D721Med (cell line): ENCODE measurements at regions not wholly inside any gene's neighbourhood (a gene's known extent, or its start where the extent isn't known, plus 50 kb on each side); places are given as distances from the start of the nearest gene placed in this dataset.

Source experiments
- DNase-seq: peaks from one replicate; pipeline ENCODE4 v3.0.0; 2011; ENCODE audit warnings: low spot score; ENCODE audit not compliant: insufficient read length
- FAIRE-seq: peaks from 2 replicates; lab custom pipeline; 2011; peaks lifted over from hg19 to GRCh38; lab: Jason Lieb, UNC
- CTCF ChIP-seq: IDR thresholded peaks from 2 replicates; pipeline ENCODE4 v1.5.1; 2012; ENCODE audit warnings: mild to moderate bottlenecking, control low read depth; ENCODE audit not compliant: insufficient read depth; ENCODE audit errors: missing control alignments

- DNase-seq (no peak), FAIRE-seq (no peak)
- no peak for TF ChIP-seq CTCF
Observed at GRCh38 chr1:82420584-82420983, 619.9 kb downstream of the ADGRL2 start.

- no peak for FAIRE-seq
- no peak for DNase-seq
Observed at GRCh38 chr1:82411605-82412004, 610.9 kb downstream of the ADGRL2 start.

GRCh38 chr1:82405333-82405732, 604.6 kb downstream of the ADGRL2 start:
- no peak for FAIRE-seq
- no peak for TF ChIP-seq CTCF
- no peak for DNase-seq

More at GRCh38 chr1:82411605-82412004, 610.9 kb downstream of the ADGRL2 start:
- no peak for TF ChIP-seq CTCF

- FAIRE-seq (no peak), DNase-seq (no peak)
- no peak for TF ChIP-seq CTCF
Observed at GRCh38 chr1:82401116-82401515, 600.4 kb downstream of the ADGRL2 start.

- FAIRE-seq: no peak
- TF ChIP-seq CTCF: no peak
Observed at GRCh38 chr1:82400521-82400920, 599.8 kb downstream of the ADGRL2 start.

GRCh38 chr1:82399093-82399492, 598.4 kb downstream of the ADGRL2 start:
- DNase-seq (no peak), FAIRE-seq (no peak)
- TF ChIP-seq CTCF: no peak

More at GRCh38 chr1:82400521-82400920, 599.8 kb downstream of the ADGRL2 start:
- DNase-seq: no peak

GRCh38 chr1:82398357-82398756, 597.6 kb downstream of the ADGRL2 start:
- FAIRE-seq: no peak
- no peak for DNase-seq
- no peak for TF ChIP-seq CTCF
